B cell (primary cell): ENCODE measurements at regions not wholly inside any gene's neighbourhood (a gene's known extent, or its start where the extent isn't known, plus 50 kb on each side); places are given as distances from the start of the nearest gene placed in this dataset.

Source experiments
- ATAC-seq: fragments of 200-7000 bp; cut with Tn5 transposase; one replicate; pipeline ENCODE4 v1.10.0; 2021; ENCODE audit warnings: low read depth, mild to moderate bottlenecking, moderate number of reproducible peaks, moderate library complexity
- CTCF ChIA-PET: fragments of 350-600 bp; sonication (Branson Sonifier 250); formaldehyde crosslinking; loops from one replicate; lab custom pipeline; 2021; ENCODE audit warnings: antibody characterized with exemption, inconsistent platforms; lab: Charles Lee
- POLR2A ChIA-PET: fragments of 350-600 bp; sonication (Branson Sonifier 250); formaldehyde crosslinking; loops from one replicate; lab custom pipeline; 2021; ENCODE audit warnings: antibody characterized with exemption; lab: Charles Lee
- DNase-seq: peaks from one replicate; pipeline ENCODE4 v3.0.0; 2013
- H2AFZ ChIP-seq: 2 replicates; pipeline ENCODE4 v1.6.1; 2012; ENCODE audit warnings: mild to moderate bottlenecking, low read depth, low read length; ENCODE audit not compliant: insufficient read depth, poor library complexity, severe bottlenecking
- H3K27ac ChIP-seq, 2 donors: 1 replicate in 1 of 2; 2 replicates in 1 of 2; pipeline ENCODE4 v1.5.1; 2012 to 2013; ENCODE audit warnings: low read length in 2 of 2, mild to moderate bottlenecking in 2 of 2, moderate library complexity in 1 of 2
- H3K27me3 ChIP-seq, 4 experiments: fragments of 200-600 bp in 1 of 4; sonication (generic) in 1 of 4; replicated peaks in 1 of 4; 1 replicate in 2 of 4; 2 replicates in 2 of 4; pipeline versions ENCODE4 v1.6.1 to v1.7.0; 2013 to 2016; ENCODE audit warnings: low read length in 3 of 4, mild to moderate bottlenecking in 2 of 4, mixed read lengths in 1 of 4, moderate library complexity in 1 of 4; ENCODE audit not compliant: insufficient read depth in 4 of 4, control insufficient read depth in 3 of 4; ENCODE audit errors: control extremely low read depth in 1 of 4
- H3K36me3 ChIP-seq, 2 experiments: replicated peaks in 1 of 2; 1 replicate in 1 of 2; 2 replicates in 1 of 2; pipeline versions ENCODE4 v1.6.1 to v1.7.1; 2013; ENCODE audit warnings: low read length in 1 of 2; ENCODE audit not compliant: insufficient read depth in 2 of 2, control insufficient read depth in 1 of 2; ENCODE audit errors: control extremely low read depth in 1 of 2, extremely low read depth in 1 of 2
- H3K4me1 ChIP-seq, 2 donors: fragments of 200-600 bp in 1 of 2; sonication (generic) in 1 of 2; 1 replicate in 1 of 2; 2 replicates in 1 of 2; pipeline versions ENCODE4 v1.5.1 to v1.6.1; 2013 to 2017; ENCODE audit warnings: low read length in 2 of 2; ENCODE audit not compliant: control insufficient read depth in 2 of 2, insufficient read depth in 2 of 2
- H3K4me2 ChIP-seq: replicated peaks from 2 replicates; pipeline ENCODE3; 2012; ENCODE audit warnings: mild to moderate bottlenecking, low read depth, low read length; ENCODE audit not compliant: poor library complexity, severe bottlenecking
- H3K4me3 ChIP-seq, 5 experiments: fragments of 200-600 bp in 1 of 5; sonication (generic) in 1 of 5; 1 replicate in 3 of 5; 2 replicates in 2 of 5; pipeline versions ENCODE4 v1.5.1 to v1.7.0; 2011 to 2016; ENCODE audit warnings: low read length in 4 of 5, mild to moderate bottlenecking in 4 of 5, low read depth in 2 of 5, control low read depth in 1 of 5, moderate library complexity in 1 of 5; ENCODE audit not compliant: insufficient read depth in 1 of 5; ENCODE audit errors: control extremely low read depth in 1 of 5, extremely low read depth in 1 of 5
- H3K79me2 ChIP-seq: fragments of 200-600 bp; sonication (generic); one replicate; pipeline ENCODE4 v1.6.0; 2016; ENCODE audit warnings: low read length; ENCODE audit not compliant: control insufficient read depth, insufficient read depth
- H3K9ac ChIP-seq: fragments of 200-600 bp; sonication (generic); 2 replicates; pipeline ENCODE4 v1.6.1; 2017; ENCODE audit warnings: mild to moderate bottlenecking, low read length, moderate library complexity
- H3K9me3 ChIP-seq, 3 donors: one replicate each; pipeline versions ENCODE4 v1.6.1 to v1.7.1; 2013; ENCODE audit warnings: low read length in 2 of 3; ENCODE audit not compliant: control insufficient read depth in 2 of 3, insufficient read depth in 1 of 3; ENCODE audit errors: control extremely low read depth in 1 of 3
- H4K20me1 ChIP-seq: 2 replicates; pipeline ENCODE4 v1.6.0; 2012; ENCODE audit warnings: mild to moderate bottlenecking, low read length; ENCODE audit not compliant: insufficient read depth, control insufficient read depth, poor library complexity, severe bottlenecking
- H3K27ac Mint-ChIP-seq: one replicate; pipeline ENCODE4 v1.8.0; 2021; ENCODE audit warnings: mixed read lengths
- H3K27me3 Mint-ChIP-seq: one replicate; pipeline ENCODE4 v1.8.0; 2021; ENCODE audit warnings: mixed read lengths
- H3K4me1 Mint-ChIP-seq: one replicate; pipeline ENCODE4 v1.8.0; 2021; ENCODE audit warnings: mixed read lengths
- H3K4me3 Mint-ChIP-seq: one replicate; pipeline ENCODE4 v1.8.0; 2021; ENCODE audit warnings: mixed read lengths
- H3K9me3 Mint-ChIP-seq: one replicate; pipeline ENCODE4 v1.8.0; 2022; ENCODE audit warnings: mixed read lengths; ENCODE audit not compliant: insufficient read depth
- EZH2 ChIP-seq: IDR thresholded peaks from 2 replicates; pipeline ENCODE4 v1.6.1; 2012; ENCODE audit warnings: borderline replicate concordance, low read depth, mild to moderate bottlenecking, moderate library complexity, low read length; ENCODE audit not compliant: insufficient read depth, poor library complexity, severe bottlenecking
- WGBS: methylation state at CpG from one replicate; pipeline ENCODE4 v1.1.5; 2013; ENCODE audit warnings: missing lambda C conversion rate; ENCODE audit not compliant: insufficient coverage; 5-methylcytosine and 5-hydroxymethylcytosine counted together
- intact Hi-C: fragments of 100-400 bp; cut with micrococcal nuclease; formaldehyde crosslinking; loops from one replicate; pipeline ENCODE4 v1.10.0; 2022
- TF ChIP-seq, protein P1 (sequence below): fragments of 200-600 bp; IDR thresholded peaks from one replicate; pipeline ENCODE4 v1.8.0; 2022; ENCODE audit warnings: antibody characterized with exemption, mild to moderate bottlenecking

DNA sequence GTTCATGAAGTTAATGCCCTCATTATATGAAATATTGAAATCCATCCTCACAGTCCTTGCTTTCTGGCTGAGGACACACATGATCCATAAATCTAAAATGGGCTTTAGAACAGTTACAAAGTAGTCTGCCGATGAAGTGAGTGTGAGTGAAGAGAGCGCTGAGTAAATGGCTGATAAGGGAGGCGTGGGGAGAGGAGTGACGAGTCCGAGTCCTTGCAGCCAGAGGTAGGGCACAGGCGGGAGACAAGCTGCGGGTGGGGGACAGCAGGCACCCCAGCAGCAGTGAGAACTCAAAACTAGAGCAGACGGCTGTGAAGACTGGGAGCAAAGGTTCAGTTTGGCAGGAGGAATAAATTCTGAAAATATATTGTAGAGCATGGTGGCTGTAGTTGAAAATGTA lies 140.1 kb upstream of the ATP2B1 start:
- no peaks in the 10 kb centered on the region for H3K27me3 ChIP-seq
- H3K36me3 ChIP-seq = no peaks in the 10 kb centered on the region
- no peaks in the 10 kb centered on the region for H4K20me1 ChIP-seq
- ChIA-PET POLR2A (no interaction called here), CTCF (interaction anchor here (1.3 kb wide), 1 partner anchor 140 kb away, joined by 3 read pairs; the partner anchor contains the start of gene ATP2B1)
- Mint-ChIP-seq H3K27me3 (no peaks in the 10 kb centered on the region), H3K4me1 (peaks cover 3% of the 10 kb centered on the region), H3K4me3 (no peak overlapping the region), H3K27ac (no peak overlapping the region), H3K9me3 (no peaks in the 10 kb centered on the region)
- H3K4me1 ChIP-seq = no peaks in the 10 kb centered on the region
- TF ChIP-seq, protein P1, sequence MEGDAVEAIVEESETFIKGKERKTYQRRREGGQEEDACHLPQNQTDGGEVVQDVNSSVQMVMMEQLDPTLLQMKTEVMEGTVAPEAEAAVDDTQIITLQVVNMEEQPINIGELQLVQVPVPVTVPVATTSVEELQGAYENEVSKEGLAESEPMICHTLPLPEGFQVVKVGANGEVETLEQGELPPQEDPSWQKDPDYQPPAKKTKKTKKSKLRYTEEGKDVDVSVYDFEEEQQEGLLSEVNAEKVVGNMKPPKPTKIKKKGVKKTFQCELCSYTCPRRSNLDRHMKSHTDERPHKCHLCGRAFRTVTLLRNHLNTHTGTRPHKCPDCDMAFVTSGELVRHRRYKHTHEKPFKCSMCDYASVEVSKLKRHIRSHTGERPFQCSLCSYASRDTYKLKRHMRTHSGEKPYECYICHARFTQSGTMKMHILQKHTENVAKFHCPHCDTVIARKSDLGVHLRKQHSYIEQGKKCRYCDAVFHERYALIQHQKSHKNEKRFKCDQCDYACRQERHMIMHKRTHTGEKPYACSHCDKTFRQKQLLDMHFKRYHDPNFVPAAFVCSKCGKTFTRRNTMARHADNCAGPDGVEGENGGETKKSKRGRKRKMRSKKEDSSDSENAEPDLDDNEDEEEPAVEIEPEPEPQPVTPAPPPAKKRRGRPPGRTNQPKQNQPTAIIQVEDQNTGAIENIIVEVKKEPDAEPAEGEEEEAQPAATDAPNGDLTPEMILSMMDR = no peak
- TF ChIP-seq EZH2 = no peak
- no peak overlapping the region for H2AFZ ChIP-seq
- no peaks in the 10 kb centered on the region for H3K79me2 ChIP-seq
- DNase-seq = no peak
- no peak overlapping the region for H3K9ac ChIP-seq
- H3K4me3 ChIP-seq = no peak overlapping the region
- intact Hi-C loops = loop anchor here (10.0 kb wide), 1 partner anchor 54 kb away; no protein-coding TSS in a partner anchor
- ATAC-seq = no peak
- no peak overlapping the region for H3K4me2 ChIP-seq
- no peak overlapping the region for H3K27ac ChIP-seq
- WGBS = 97% methylated on average over 7 of the region's 8 CpGs
- no peaks in the 10 kb centered on the region for H3K9me3 ChIP-seq

DNA sequence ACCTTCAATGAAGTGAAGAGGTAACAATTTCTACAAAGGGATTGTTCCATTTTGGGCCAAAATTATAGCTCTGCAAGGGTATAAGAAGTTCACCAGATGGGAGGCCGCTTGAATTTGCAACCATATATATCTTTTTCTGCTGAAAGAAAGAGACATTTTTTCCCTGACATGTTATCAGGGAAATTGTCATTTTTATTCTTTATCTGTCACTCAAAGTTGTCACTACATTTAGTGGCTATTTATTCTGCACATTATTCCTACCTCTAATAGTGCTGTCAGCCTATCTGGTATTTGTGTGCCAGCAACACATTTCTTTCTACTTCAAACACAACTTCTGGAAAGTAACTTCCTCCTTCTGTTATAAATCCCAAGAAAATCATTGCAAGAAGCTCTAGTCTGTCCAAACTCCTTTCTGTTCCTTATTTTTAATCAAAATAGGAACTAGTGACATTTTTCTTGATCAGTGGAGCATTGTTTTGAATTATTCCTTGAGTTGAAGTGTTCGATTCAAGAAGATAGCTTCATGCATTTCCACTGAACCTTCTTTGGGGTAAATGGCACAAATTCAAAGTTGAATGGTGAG lies 137.9 kb upstream of the ATP2B1 start:
- Histone ChIP-seq H3K27ac (no peak overlapping the region), H4K20me1 (no peaks in the 10 kb centered on the region), H3K79me2 (no peaks in the 10 kb centered on the region), H3K4me2 (no peak overlapping the region), H3K4me3 (no peak overlapping the region), H3K9me3 (no peaks in the 10 kb centered on the region), H2AFZ (no peak overlapping the region), H3K4me1 (no peaks in the 10 kb centered on the region), H3K36me3 (no peaks in the 10 kb centered on the region), H3K27me3 (no peaks in the 10 kb centered on the region), H3K9ac (no peak overlapping the region)
- Mint-ChIP-seq H3K4me3 (no peak overlapping the region), H3K4me1 (peaks cover 5% of the 10 kb centered on the region), H3K27me3 (no peaks in the 10 kb centered on the region), H3K27ac (no peak overlapping the region), H3K9me3 (no peaks in the 10 kb centered on the region)
- intact Hi-C loops = loop anchor here (10.0 kb wide), 1 partner anchor 52 kb away; no protein-coding TSS in a partner anchor
- POLR2A ChIA-PET = interaction anchor here (1.4 kb wide), 1 partner anchor 137 kb away, joined by 6 read pairs; no protein-coding TSS in a partner anchor
- TF ChIP-seq EZH2 = no peak
- TF ChIP-seq, protein P1 = no peak
- WGBS = no CpG with 5 or more reads among the region's 2 CpGs
- CTCF ChIA-PET = interaction anchor here (1.3 kb wide), 1 partner anchor 9 kb away, joined by 3 read pairs; no protein-coding TSS in a partner anchor
- ATAC-seq (no peak), DNase-seq (no peak)
